BLaER1 treated with 17β-estradiol and CSF1 and Interleukin-3, amounts not matched to agents 10 nM and 100 nM (cell line): ENCODE measurements at regions not wholly inside any gene's neighbourhood (a gene's known extent, or its start where the extent isn't known, plus 50 kb on each side); places are given as distances from the start of the nearest gene placed in this dataset.
A peak's percentile ranks its signal among the peaks of the same experiment; 100 is the strongest.

Experiments
- H3K27ac ChIP-seq, 11 experiments: shearing (Covaris generic); formaldehyde crosslinking; 2 replicates each; pipeline ENCODE4 v1.8.1; 2022
- H3K27me3 ChIP-seq, 11 experiments: shearing (Covaris generic); formaldehyde crosslinking; 2 replicates each; pipeline ENCODE4 v1.8.1; 2022
- H3K36me3 ChIP-seq, 11 experiments: shearing (Covaris generic); formaldehyde crosslinking; 2 replicates each; pipeline ENCODE4 v1.8.1; 2022
- H3K4me1 ChIP-seq, 10 experiments: shearing (Covaris generic); formaldehyde crosslinking; 2 replicates each; pipeline ENCODE4 v1.8.1; 2022
- H3K4me2 ChIP-seq, 11 experiments: shearing (Covaris generic); formaldehyde crosslinking; 2 replicates each; pipeline ENCODE4 v1.8.1; 2022
- H3K4me3 ChIP-seq, 10 experiments: shearing (Covaris generic); formaldehyde crosslinking; 2 replicates each; pipeline ENCODE4 v1.8.1; 2022
- H3K9ac ChIP-seq, 11 experiments: shearing (Covaris generic); formaldehyde crosslinking; 2 replicates each; pipeline ENCODE4 v1.8.1; 2022
- H3K9me3 ChIP-seq, 11 experiments: shearing (Covaris generic); formaldehyde crosslinking; replicated peaks in 1 of 11; 2 replicates each; pipeline ENCODE4 v1.8.1; 2022
- H4K20me1 ChIP-seq, 11 experiments: shearing (Covaris generic); formaldehyde crosslinking; 2 replicates each; pipeline ENCODE4 v1.8.1; 2022
- Cebpa-rat ChIP-seq, 11 experiments: shearing (Covaris generic); IDR thresholded peaks; 2 replicates each; pipeline ENCODE4 v1.8.1; 2022

DNA sequence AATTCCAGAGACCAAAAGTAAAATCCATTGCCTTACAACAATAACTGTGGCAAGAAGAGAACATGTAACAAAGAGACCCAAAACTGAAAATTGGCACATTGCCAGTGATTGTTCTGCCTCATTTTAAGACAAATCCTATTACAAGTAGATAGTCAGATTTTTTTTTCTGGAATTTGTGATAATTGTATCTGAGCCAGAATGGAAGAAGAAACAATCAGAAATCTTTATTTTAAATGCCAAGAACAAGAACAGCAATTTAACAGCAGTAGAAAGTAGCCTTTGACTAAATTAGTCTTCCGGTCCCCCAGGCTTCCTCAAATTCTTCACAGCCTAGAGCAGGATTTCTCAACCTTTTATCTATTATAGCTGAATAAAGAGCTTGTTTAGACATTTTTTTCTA is 106.7 kb upstream of the PTPN3 start:
- Histone ChIP-seq H4K20me1 (no peaks in the 10 kb centered on the region), H3K4me1 (no peaks in the 10 kb centered on the region), H3K4me2 (no peak overlapping the region), H3K4me3 (no peak overlapping the region), H3K27ac (no peak overlapping the region), H3K27me3 (no peaks in the 10 kb centered on the region), H3K36me3 (no peaks in the 10 kb centered on the region), H3K9me3 (peaks cover 0 to 5% (median 0%) of the 10 kb centered on the region in 11 experiments; a peak in 1 of 22 replicates), H3K9ac (no peak overlapping the region)
- TF ChIP-seq Cebpa-rat (IDR thresholded peaks at IDR 0.05), result no peak

DNA sequence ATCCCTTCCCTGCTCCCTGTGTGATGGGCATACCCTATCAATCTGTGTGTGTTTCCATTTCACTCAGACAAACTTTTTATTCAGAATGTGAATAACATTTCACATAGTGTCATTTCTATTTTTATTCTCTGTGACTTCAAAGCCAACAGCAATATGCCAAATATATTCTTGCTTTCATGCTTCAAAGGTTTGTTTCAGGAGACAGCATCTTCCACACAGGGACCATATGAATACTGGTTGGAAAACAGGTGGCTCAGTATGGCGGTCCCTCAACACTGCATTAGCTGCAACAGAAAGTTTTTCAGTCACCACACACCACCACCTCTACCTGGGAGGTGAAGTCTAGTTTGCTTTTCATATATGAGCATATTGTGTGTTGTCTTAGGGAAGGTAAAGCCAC is 111.0 kb upstream of the PTPN3 start:
- no peaks in the 10 kb centered on the region for H3K36me3 ChIP-seq
- no peak overlapping the region for H3K9ac ChIP-seq
- H3K9me3 ChIP-seq, result no peaks in the 10 kb centered on the region; a peak in 1 of 22 replicates
- H3K4me3 ChIP-seq, result no peak overlapping the region
- no peaks in the 10 kb centered on the region for H4K20me1 ChIP-seq
- 0 out of 22 replicates have a peak overlapping the region, but pooled peaks of 1 of the 11 experiments have one; percentile 9 for H3K4me2 ChIP-seq
- H3K4me1 ChIP-seq, result no peaks in the 10 kb centered on the region
- H3K27ac ChIP-seq, result no peak overlapping the region
- H3K27me3 ChIP-seq, result no peaks in the 10 kb centered on the region
- TF ChIP-seq Cebpa-rat (IDR thresholded peaks at IDR 0.05), result no peak

DNA sequence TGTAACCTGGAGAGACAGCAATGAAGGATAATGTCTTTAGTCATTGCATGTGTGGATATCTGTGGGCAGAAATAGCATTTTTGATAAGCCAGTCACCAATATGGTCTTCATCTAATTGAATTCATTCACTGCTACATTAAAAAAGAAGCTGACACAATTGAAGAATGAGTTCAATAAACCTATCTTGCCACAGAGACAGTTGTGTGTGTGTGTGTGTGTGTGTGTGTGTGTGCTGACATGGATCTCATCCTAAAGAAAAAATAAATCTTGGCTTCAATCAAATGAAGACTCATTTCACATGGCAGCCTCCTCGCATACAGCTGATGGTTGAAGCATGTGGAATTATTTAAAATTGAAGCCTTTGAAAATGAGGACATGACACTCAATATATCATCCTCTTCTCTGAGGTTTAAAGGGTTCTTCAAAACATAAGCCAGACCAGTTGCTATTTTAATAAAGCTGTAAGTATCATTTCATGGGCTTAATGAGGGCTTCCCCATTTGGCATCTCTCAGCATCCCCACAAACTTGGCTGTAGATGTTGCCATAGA is 118.5 kb upstream of the PTPN3 start:
- no peaks in the 10 kb centered on the region for H3K27me3 ChIP-seq
- H3K27ac ChIP-seq, result no peak overlapping the region
- no peak for TF ChIP-seq Cebpa-rat (IDR thresholded peaks at IDR 0.05)
- no peak overlapping the region for H3K9ac ChIP-seq
- H3K4me2 ChIP-seq, result no peak overlapping the region
- H3K4me3 ChIP-seq, result no peak overlapping the region
- H4K20me1 ChIP-seq, result no peaks in the 10 kb centered on the region
- peaks cover 6 to 16% (median 10%) of the 10 kb centered on the region in 11 experiments; a peak in 20 of 22 replicates for H3K9me3 ChIP-seq
- H3K36me3 ChIP-seq, result no peaks in the 10 kb centered on the region
- H3K4me1 ChIP-seq, result no peaks in the 10 kb centered on the region

DNA sequence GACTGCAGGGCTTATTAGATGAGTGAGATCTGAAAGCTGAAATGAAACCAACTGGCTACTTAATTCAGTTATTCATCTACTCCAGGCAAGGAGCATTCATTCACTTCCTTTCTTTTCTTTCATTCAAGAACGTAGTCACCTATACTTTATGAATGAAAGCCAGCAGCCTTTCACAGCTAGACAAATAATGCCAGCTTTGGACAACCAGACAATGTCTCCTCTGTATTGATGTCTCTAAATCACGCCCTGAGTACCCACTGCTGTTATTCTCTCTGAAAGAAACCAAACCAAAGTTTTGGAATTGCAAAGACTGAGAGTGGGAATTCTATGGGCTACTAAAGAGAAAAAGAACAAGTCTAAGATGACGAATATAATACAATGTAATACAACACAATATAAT is 121.2 kb upstream of the PTPN3 start:
- H3K4me1 ChIP-seq, result no peaks in the 10 kb centered on the region

DNA sequence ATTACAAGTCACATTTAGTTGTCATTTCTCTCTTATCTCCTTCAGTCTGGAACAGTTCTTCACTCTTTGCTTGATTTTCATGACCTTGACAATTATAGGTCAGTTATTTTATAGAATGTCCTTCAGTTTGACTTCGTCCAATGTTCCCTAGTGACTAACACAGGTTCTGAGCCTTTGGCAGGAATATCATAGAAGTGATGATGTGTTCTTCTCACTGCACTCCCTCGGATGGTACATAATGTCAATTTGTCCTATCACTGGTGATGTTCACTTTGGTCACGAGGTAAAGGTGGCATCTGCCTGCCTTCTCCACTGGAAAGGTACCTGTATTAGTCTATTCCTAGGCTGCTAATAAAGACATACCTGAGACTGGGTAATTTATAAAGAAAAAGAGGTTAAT is 126.0 kb upstream of the PTPN3 start:
- Histone ChIP-seq H3K4me1 (no peaks in the 10 kb centered on the region), H3K4me3 (no peak overlapping the region), H3K27ac (no peak overlapping the region), H3K9ac (no peak overlapping the region), H4K20me1 (no peaks in the 10 kb centered on the region), H3K9me3 (peaks cover 0 to 15% (median 6%) of the 10 kb centered on the region in 11 experiments; a peak in 7 of 22 replicates), H3K36me3 (no peaks in the 10 kb centered on the region), H3K4me2 (no peak overlapping the region), H3K27me3 (no peaks in the 10 kb centered on the region)
- TF ChIP-seq Cebpa-rat (IDR thresholded peaks at IDR 0.05), result no peak

More for the DNA sequence above, 121.2 kb upstream of the PTPN3 start:
- no peak overlapping the region for H3K9ac ChIP-seq
- H4K20me1 ChIP-seq, result no peaks in the 10 kb centered on the region
- peaks cover 6 to 16% (median 12%) of the 10 kb centered on the region in 11 experiments; a peak in 21 of 22 replicates for H3K9me3 ChIP-seq
- no peak overlapping the region for H3K4me3 ChIP-seq
- H3K27ac ChIP-seq, result no peak overlapping the region
- no peak for TF ChIP-seq Cebpa-rat (IDR thresholded peaks at IDR 0.05)
- H3K27me3 ChIP-seq, result no peaks in the 10 kb centered on the region
- no peak overlapping the region for H3K4me2 ChIP-seq
- no peaks in the 10 kb centered on the region for H3K36me3 ChIP-seq

DNA sequence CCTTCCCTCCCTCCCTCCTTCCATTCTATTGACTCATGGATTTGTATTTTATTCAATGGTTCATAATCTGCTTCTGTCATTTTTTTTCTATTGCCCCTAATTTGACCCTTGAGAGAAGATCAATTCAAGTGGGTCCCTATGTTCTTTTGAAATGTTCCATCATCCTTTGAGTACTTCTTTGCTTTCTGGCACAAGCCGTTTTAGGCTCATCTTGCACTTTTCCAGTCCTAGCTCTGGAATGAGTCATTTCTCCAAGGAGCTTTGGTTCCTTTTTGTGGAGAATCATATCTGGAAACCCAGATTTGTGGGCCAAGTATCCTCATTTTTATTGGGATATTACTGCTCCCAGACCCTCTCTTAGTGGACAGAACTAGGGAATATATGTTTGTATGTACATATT is 126.8 kb upstream of the PTPN3 start:
- Histone ChIP-seq H4K20me1 (no peaks in the 10 kb centered on the region), H3K9me3 (peaks cover 0 to 15% (median 6%) of the 10 kb centered on the region in 11 experiments; a peak in 7 of 22 replicates), H3K4me1 (peaks cover 0 to 3% (median 0%) of the 10 kb centered on the region in 10 experiments; a peak in 1 of 20 replicates), H3K4me2 (no peak overlapping the region), H3K9ac (no peak overlapping the region), H3K27ac (no peak overlapping the region), H3K27me3 (no peaks in the 10 kb centered on the region), H3K36me3 (no peaks in the 10 kb centered on the region), H3K4me3 (no peak overlapping the region)
- no peak for TF ChIP-seq Cebpa-rat (IDR thresholded peaks at IDR 0.05)

DNA sequence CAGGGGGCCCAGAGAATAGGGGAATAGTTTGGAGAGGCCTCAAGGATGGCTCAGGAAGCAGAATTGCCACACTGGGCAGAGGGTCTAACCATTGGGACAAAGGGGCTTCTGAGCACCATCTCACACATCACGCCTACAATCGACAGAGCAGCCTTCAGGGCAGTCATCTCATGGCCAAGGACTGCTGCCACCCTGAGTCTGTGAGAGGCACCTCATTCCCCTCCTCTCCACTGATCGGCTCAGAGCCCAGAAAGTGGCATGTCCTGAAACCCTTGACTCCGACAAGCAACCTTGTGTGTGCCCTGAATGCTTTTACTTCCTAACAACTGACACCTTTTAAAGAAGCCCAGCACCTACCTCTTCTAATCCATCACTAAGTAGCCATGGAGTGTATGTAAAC is 128.9 kb upstream of the PTPN3 start:
- peaks cover 0 to 3% (median 0%) of the 10 kb centered on the region in 10 experiments; a peak in 1 of 20 replicates for H3K4me1 ChIP-seq
- H3K36me3 ChIP-seq, result no peaks in the 10 kb centered on the region
- no peak overlapping the region for H3K4me3 ChIP-seq
- no peaks in the 10 kb centered on the region for H3K27me3 ChIP-seq
- H3K9me3 ChIP-seq, result peaks cover 5 to 22% (median 11%) of the 10 kb centered on the region in 11 experiments; a peak in 19 of 22 replicates
- H4K20me1 ChIP-seq, result no peaks in the 10 kb centered on the region
- no peak overlapping the region for H3K27ac ChIP-seq
- no peak for TF ChIP-seq Cebpa-rat (IDR thresholded peaks at IDR 0.05)
- no peak overlapping the region for H3K4me2 ChIP-seq
- H3K9ac ChIP-seq, result no peak overlapping the region

DNA sequence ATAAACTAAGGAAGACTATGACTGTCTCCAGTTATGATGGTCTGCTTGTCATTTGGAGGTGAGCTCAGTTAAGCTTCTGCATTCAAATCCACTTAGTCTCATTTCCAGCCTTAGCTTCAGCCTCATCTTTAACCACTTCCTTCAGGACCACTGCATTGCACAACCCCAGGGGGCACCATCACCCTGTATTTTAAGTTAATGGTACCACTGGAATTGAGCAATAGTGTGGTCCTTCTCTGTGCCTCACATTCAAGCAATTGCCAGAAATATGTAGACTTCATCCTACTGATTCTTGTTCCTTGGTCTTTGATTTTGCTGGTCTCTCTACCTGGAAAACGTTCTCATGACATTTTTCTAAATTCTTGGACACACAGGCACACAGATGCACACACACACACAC is 131.5 kb upstream of the PTPN3 start:
- H3K4me2 ChIP-seq, result peak overlapping the region in 2 of 11 experiments; percentile 15 to 34; a peak in 5 of 22 replicates
- no peaks in the 10 kb centered on the region for H4K20me1 ChIP-seq
- H3K9me3 ChIP-seq, result peaks cover 8 to 28% (median 15%) of the 10 kb centered on the region in 11 experiments; a peak in 19 of 22 replicates
- H3K4me1 ChIP-seq, result peaks cover 0 to 9% (median 7%) of the 10 kb centered on the region in 10 experiments; a peak in 15 of 20 replicates
- H3K9ac ChIP-seq, result no peak overlapping the region
- H3K4me3 ChIP-seq, result no peak overlapping the region
- H3K27me3 ChIP-seq, result no peaks in the 10 kb centered on the region
- H3K36me3 ChIP-seq, result no peaks in the 10 kb centered on the region
- no peak overlapping the region for H3K27ac ChIP-seq
- TF ChIP-seq Cebpa-rat (IDR thresholded peaks at IDR 0.05), result peak in 3 of 11 experiments; percentile 11 to 37 (median 13); a peak in 2 of 22 replicates

DNA sequence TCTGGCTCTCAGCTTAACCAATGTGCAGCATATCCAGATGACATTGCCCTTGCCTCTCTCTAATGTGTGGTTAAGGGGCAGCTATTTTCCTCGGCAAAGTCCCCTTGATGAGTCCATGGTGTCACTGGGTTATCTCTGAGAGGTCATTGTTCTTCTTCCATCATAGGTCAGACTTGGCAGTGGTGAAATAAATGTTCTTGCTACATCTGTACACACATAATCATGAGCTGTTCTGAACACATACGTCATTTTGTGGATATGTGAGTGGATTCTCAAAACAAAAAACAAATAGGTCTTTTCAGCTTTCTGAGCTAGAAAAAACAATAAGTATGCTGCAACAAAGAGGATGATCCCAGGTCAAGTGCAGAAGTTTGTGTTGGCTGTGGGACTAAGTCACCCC is 134.7 kb upstream of the PTPN3 start:
- no peaks in the 10 kb centered on the region for H3K27me3 ChIP-seq
- H3K4me2 ChIP-seq, result no peak overlapping the region
- peaks cover 7 to 23% (median 13%) of the 10 kb centered on the region in 11 experiments; a peak in 19 of 22 replicates for H3K9me3 ChIP-seq
- no peaks in the 10 kb centered on the region for H4K20me1 ChIP-seq
- H3K27ac ChIP-seq, result no peak overlapping the region
- peaks cover 0 to 14% (median 9%) of the 10 kb centered on the region in 10 experiments; a peak in 15 of 20 replicates for H3K4me1 ChIP-seq
- no peak overlapping the region for H3K9ac ChIP-seq
- no peak for TF ChIP-seq Cebpa-rat (IDR thresholded peaks at IDR 0.05)
- H3K4me3 ChIP-seq, result no peak overlapping the region
- no peaks in the 10 kb centered on the region for H3K36me3 ChIP-seq
